MM.1S (cell line): ENCODE measurements at regions not wholly inside any gene's neighbourhood (a gene's known extent, or its start where the extent isn't known, plus 50 kb on each side); places are given as distances from the start of the nearest gene placed in this dataset.

Experiments
- DNase-seq: peaks from one replicate; pipeline ENCODE4 v3.0.0-alpha.2; 2015
- H2AFZ ChIP-seq: fragments of 300-600 bp; sonication (generic); 2 replicates; pipeline ENCODE4 v1.6.0; 2016; ENCODE audit warnings: antibody characterized with exemption, low read length
- H3F3A ChIP-seq: fragments of 300-600 bp; sonication (generic); 2 replicates; pipeline ENCODE4 v1.6.1; 2016; ENCODE audit warnings: mild to moderate bottlenecking, antibody characterized with exemption, low read length, moderate library complexity, mixed read lengths; ENCODE audit not compliant: insufficient read depth
- H3K27ac ChIP-seq: fragments of 300-600 bp; sonication (generic); 2 replicates; pipeline ENCODE4 v1.5.1; 2016; ENCODE audit warnings: mild to moderate bottlenecking, low read length
- H3K27me3 ChIP-seq: fragments of 300-600 bp; sonication (generic); replicated peaks from 2 replicates; pipeline ENCODE4 v1.6.0; 2016; ENCODE audit warnings: low read length; ENCODE audit not compliant: insufficient read depth
- H3K36me3 ChIP-seq: fragments of 300-600 bp; sonication (generic); replicated peaks from 2 replicates; pipeline ENCODE4 v1.6.1; 2016; ENCODE audit warnings: mild to moderate bottlenecking, low read length, mixed read lengths; ENCODE audit not compliant: insufficient read depth
- H3K4me1 ChIP-seq: fragments of 300-600 bp; sonication (generic); 2 replicates; pipeline ENCODE4 v1.6.1; 2016; ENCODE audit warnings: low read length, mixed read lengths
- H3K4me2 ChIP-seq: fragments of 300-600 bp; sonication (generic); 2 replicates; pipeline ENCODE4 v1.6.0; 2016; ENCODE audit warnings: low read depth, low read length
- H3K4me3 ChIP-seq: fragments of 300-600 bp; sonication (generic); 2 replicates; pipeline ENCODE4 v1.5.1; 2016; ENCODE audit warnings: low read length, mixed read lengths
- H3K79me2 ChIP-seq: fragments of 300-600 bp; sonication (generic); 2 replicates; pipeline ENCODE4 v1.6.1; 2016; ENCODE audit warnings: mixed run types, low read length, mixed read lengths
- H3K9ac ChIP-seq: fragments of 300-600 bp; sonication (generic); 2 replicates; pipeline ENCODE4 v1.6.1; 2016; ENCODE audit warnings: low read length, mixed read lengths
- H3K9me2 ChIP-seq: fragments of 300-600 bp; sonication (generic); replicated peaks from 2 replicates; pipeline ENCODE4 v1.6.1; 2016; ENCODE audit warnings: mild to moderate bottlenecking, low read length, mixed read lengths; ENCODE audit not compliant: insufficient read depth
- H3K9me3 ChIP-seq: fragments of 300-600 bp; sonication (generic); replicated peaks from 2 replicates; pipeline ENCODE4 v1.6.1; 2016; ENCODE audit warnings: mild to moderate bottlenecking, low read length, mixed read lengths; ENCODE audit not compliant: insufficient read depth
- H4K20me1 ChIP-seq: fragments of 300-600 bp; sonication (generic); 2 replicates; pipeline ENCODE4 v1.6.1; 2016; ENCODE audit warnings: mild to moderate bottlenecking, low read length, moderate library complexity, mixed read lengths; ENCODE audit not compliant: insufficient read depth
- EZH2 ChIP-seq: fragments of 300-600 bp; sonication (generic); optimal IDR thresholded peaks from 2 replicates; pipeline ENCODE3; 2017; ENCODE audit warnings: low read depth, mild to moderate bottlenecking, antibody characterized with exemption, low read length, mixed read lengths
- EZH2phosphoT487 ChIP-seq: fragments of 300-600 bp; sonication (generic); IDR thresholded peaks from 2 replicates; pipeline ENCODE4 v1.6.1; 2018; ENCODE audit warnings: antibody characterized with exemption, low read length
- TF ChIP-seq, protein P1 (sequence below): fragments of 300-600 bp; sonication (generic); IDR thresholded peaks from 2 replicates; pipeline ENCODE4 v1.5.1; 2016; ENCODE audit warnings: antibody characterized with exemption, low read length, mixed read lengths

DNA sequence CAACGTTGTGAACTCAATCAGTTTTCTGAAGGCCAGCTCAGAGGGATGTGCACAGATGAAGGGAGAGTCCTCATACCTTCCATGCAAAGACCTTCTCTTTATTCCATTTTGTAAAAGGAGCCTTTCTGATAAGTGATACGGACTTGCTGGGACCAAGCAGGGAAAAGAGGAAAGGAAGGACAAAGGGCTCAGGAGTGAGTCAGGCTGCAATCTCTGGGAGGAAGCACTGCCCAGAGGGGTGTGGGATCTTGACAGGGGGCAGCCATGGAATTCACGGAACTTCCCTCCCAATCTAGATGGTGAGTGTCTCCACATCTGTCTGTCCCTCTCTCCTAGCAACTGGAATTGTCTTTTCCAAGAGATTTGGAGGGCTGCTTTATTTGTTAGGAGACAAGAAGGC is 281.4 kb upstream of the CELF4 start:
- Histone ChIP-seq H2AFZ (no peak overlapping the region), H3F3A (no peaks in the 10 kb centered on the region), H3K9ac (no peak overlapping the region), H3K79me2 (no peaks in the 10 kb centered on the region), H4K20me1 (no peaks in the 10 kb centered on the region), H3K4me1 (no peaks in the 10 kb centered on the region), H3K27me3 (no peaks in the 10 kb centered on the region), H3K4me2 (no peak overlapping the region), H3K4me3 (no peak overlapping the region), H3K27ac (no peak overlapping the region), H3K9me3 (no peaks in the 10 kb centered on the region), H3K36me3 (no peaks in the 10 kb centered on the region), H3K9me2 (no peaks in the 10 kb centered on the region)
- TF ChIP-seq, protein P1, sequence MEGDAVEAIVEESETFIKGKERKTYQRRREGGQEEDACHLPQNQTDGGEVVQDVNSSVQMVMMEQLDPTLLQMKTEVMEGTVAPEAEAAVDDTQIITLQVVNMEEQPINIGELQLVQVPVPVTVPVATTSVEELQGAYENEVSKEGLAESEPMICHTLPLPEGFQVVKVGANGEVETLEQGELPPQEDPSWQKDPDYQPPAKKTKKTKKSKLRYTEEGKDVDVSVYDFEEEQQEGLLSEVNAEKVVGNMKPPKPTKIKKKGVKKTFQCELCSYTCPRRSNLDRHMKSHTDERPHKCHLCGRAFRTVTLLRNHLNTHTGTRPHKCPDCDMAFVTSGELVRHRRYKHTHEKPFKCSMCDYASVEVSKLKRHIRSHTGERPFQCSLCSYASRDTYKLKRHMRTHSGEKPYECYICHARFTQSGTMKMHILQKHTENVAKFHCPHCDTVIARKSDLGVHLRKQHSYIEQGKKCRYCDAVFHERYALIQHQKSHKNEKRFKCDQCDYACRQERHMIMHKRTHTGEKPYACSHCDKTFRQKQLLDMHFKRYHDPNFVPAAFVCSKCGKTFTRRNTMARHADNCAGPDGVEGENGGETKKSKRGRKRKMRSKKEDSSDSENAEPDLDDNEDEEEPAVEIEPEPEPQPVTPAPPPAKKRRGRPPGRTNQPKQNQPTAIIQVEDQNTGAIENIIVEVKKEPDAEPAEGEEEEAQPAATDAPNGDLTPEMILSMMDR = no peak
- TF ChIP-seq EZH2 = no peak
- TF ChIP-seq EZH2phosphoT487 = no peak
- no peak for DNase-seq

DNA sequence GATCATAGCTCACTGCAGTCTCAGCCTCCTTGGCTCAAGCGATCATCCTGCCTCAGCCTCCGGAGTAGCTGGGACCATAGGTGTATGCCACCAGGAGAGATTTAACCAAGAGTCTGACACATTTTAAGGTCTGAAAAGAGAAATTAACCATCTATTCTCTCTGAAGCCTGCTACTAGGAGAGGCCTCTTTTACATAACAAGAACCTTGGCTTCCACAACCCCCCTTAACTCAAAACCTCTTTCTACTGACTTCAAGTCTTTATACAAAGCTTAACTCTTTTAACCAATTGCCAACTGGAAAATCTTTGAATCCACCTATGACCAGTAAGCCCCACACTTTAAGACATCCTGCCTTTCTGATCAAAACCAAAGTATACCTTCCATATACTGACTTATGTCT is 279.9 kb upstream of the CELF4 start:
- Histone ChIP-seq H3K79me2 (no peaks in the 10 kb centered on the region), H4K20me1 (no peaks in the 10 kb centered on the region), H3K9ac (no peak overlapping the region), H3K4me2 (no peak overlapping the region), H3K9me3 (no peaks in the 10 kb centered on the region), H3K9me2 (no peaks in the 10 kb centered on the region), H3F3A (no peaks in the 10 kb centered on the region), H2AFZ (no peak overlapping the region), H3K4me3 (no peak overlapping the region), H3K27me3 (no peaks in the 10 kb centered on the region), H3K27ac (no peak overlapping the region), H3K4me1 (no peaks in the 10 kb centered on the region), H3K36me3 (no peaks in the 10 kb centered on the region)
- no peak for DNase-seq
- TF ChIP-seq, protein P1 = no peak
- no peak for TF ChIP-seq EZH2
- no peak for TF ChIP-seq EZH2phosphoT487

DNA sequence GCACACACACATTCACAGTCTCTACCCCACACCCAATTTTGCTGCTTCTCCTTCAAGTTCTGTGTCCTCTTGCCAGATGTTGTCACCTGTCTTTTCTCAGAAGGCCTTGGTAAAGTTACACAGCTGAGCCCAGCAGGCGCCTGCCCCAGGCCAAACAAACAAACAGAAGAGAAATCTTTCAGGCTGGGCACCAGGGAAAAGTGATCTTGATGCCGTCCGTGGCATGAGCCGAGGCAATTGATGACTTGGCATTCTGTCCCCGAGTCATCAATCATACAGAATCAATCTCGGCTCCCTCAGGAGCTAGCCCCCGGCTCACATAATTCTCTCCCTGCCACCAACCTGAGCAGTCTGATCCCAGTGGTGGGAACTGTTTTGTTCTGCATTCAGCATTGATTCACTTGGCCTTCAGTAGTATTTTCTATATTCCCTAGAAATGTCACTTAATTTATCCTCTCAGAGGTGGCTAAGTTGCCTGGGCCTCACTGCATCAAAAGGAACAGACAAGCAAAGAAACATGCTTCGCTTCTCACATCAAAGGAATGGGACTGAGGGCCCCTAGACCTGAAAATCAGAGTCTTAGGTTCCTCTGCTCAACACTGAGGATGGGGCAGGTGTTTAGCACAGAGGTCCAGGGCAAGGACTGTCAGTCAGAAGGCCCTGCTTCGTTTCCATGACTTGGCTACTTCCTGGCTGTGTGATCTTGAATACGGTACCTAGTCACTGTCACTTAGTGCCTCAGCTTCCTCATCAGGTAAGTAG is 278.8 kb upstream of the CELF4 start:
- no peaks in the 10 kb centered on the region for H4K20me1 ChIP-seq
- no peak overlapping the region for H3K27ac ChIP-seq
- H3K9ac ChIP-seq = no peak overlapping the region
- DNase-seq = no peak
- no peaks in the 10 kb centered on the region for H3F3A ChIP-seq
- no peak overlapping the region for H3K4me3 ChIP-seq
- H2AFZ ChIP-seq = no peak overlapping the region
- no peaks in the 10 kb centered on the region for H3K9me2 ChIP-seq
- H3K4me2 ChIP-seq = no peak overlapping the region
- H3K9me3 ChIP-seq = no peaks in the 10 kb centered on the region
- no peaks in the 10 kb centered on the region for H3K79me2 ChIP-seq
- no peaks in the 10 kb centered on the region for H3K4me1 ChIP-seq
- no peaks in the 10 kb centered on the region for H3K36me3 ChIP-seq
- TF ChIP-seq, protein P1 = no peak
- TF ChIP-seq EZH2phosphoT487 (no peak), EZH2 (no peak)
- H3K27me3 ChIP-seq = no peaks in the 10 kb centered on the region
